Skeletal muscle cell (primary cell): ENCODE measurements at regions not wholly inside any gene's neighbourhood (a gene's known extent, or its start where the extent isn't known, plus 50 kb on each side); places are given as distances from the start of the nearest gene placed in this dataset.
"Not testable (repeated sequence)": the region's sequence is repeated elsewhere in the genome, so short reads cannot be mapped to it uniquely, and the experiment has no call there.

ENCODE experiments used
- DNase-seq: peaks from one replicate; pipeline ENCODE4 v3.0.0-alpha.2; 2010; ENCODE audit warnings: low read depth
- H3K4me3 ChIP-seq: 2 replicates; pipeline ENCODE4 v1.5.1; 2011; ENCODE audit warnings: low read depth, mild to moderate bottlenecking, control low read depth, low read length, moderate library complexity

DNA sequence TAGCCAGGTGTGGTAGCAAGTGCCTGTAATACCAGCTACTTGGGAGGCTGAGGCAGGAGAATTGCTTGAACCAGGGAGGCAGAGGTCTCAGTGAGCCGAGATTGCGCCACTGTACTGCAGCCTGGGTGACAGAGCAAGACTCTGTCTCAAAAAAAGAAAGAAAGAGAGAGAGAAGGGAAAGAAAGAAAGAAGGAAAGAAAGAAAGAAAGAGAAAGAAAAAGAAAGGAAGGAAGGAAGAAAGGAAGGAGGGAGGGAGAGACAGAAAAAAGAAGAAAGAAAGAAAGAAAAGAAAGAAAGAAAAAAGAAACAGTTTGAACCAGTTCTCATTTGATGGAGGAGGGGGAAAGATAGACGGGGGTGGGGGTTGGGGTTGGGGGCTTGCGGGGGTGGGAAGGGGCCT lies 59.6 kb upstream of the HSPA9 start:
- not testable (repeated sequence) for H3K4me3 ChIP-seq, DNase-seq

- peak; percentile 56 for DNase-seq
- no peak overlapping the region for H3K4me3 ChIP-seq
These were observed 57.8 kb upstream of the HSPA9 start for GRCh38 chr5:138632900-138633489.

GRCh38 chr5:138631096-138631928 lies 56.1 kb upstream of the HSPA9 start:
- DNase-seq = no peak
- no peak overlapping the region for H3K4me3 ChIP-seq

DNA sequence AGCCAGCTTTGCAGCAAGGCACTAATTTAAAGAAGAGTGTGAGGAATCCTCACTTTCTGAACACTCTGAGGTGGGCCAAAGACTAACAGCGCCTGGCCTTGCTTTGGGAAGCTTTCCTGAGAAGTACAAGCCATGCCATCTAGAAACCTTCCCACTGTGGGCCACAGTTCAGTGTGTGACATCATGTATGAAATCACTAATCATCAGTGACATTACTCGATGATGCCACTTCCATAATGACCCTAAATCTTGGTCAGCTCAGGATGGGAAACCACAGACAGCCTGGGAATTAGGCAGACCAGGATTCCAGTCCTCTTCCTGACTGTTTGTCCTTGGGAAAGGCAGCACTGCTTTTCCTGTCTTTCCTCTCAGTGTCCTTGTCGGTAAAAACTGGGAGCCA lies 54.2 kb upstream of the HSPA9 start:
- H3K4me3 ChIP-seq = no peak overlapping the region
- no peak for DNase-seq

DNA sequence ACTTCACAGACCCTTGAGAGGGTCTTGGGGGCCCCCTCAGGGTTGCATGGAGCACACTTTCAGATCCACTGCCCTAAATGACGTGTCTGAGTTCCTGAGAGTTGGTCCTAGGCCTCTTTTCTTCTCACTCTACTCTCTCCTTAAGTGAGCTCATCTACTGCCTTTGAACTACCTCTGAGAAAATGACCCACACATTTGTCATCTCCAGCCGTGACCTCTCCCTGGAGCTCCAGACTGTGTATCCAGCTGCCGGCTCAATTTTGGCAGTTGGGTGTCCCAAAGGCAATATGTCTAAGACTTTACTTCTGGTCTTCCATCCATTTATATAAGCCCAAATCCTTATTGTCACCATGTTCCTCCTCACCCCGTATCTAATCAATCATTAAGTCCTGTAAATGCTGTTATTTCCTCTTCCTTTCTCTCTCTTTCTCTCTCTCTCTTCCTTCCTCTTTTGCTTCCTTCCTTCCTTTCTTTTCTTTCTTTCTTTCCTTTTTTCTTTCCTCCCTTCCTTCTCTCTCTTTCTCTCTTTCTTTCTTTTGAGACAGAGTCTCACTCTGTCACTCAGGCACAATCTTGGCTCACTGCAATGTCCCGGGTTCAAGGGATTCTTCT lies 51.2 kb upstream of the HSPA9 start:
- H3K4me3 ChIP-seq = no peak overlapping the region
- no peak for DNase-seq

DNA sequence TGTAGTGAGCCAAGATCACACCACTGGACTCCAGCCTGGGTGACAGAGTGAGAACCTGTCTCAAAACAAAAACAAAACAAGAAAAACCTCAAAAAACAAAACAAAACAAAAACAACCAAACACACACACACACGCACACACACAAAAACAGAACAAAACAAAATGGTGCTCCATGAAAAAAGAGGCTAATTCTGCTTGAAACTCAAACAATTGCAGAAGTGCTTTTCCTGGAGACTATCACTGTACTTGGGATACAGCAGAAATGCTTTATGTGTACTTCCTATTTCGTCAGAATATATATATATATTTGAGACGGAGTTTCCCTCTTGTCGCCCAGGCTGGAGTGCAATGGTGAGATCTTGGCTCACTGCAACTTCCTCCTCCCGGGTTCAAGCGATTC lies 49.9 kb upstream of the HSPA9 start:
- no peak overlapping the region for H3K4me3 ChIP-seq
- DNase-seq = no peak
